ENCODE measurements at regions not wholly inside any gene's neighbourhood (a gene's known extent, or its start where the extent isn't known, plus 50 kb on each side); places are given as distances from the start of the nearest gene placed in this dataset.
A peak's percentile ranks its signal among the peaks of the same experiment; 100 is the strongest.
"Not testable (repeated sequence)": the region's sequence is repeated elsewhere in the genome, so short reads cannot be mapped to it uniquely, and the experiment has no call there.

- no peak for DNase-seq
These were observed 200.1 kb upstream of the NRG3 start for GRCh38 chr10:81674941-81675340.

- no peak for DNase-seq
These were observed 195.7 kb upstream of the NRG3 start for GRCh38 chr10:81679291-81679690.

GRCh38 chr10:81680359-81680758, 194.6 kb upstream of the NRG3 start:
- no peak for DNase-seq

GRCh38 chr10:81688459-81688858, 186.5 kb upstream of the NRG3 start:
- no peak for DNase-seq

- DNase-seq: peak; percentile 84
These were observed 178.2 kb upstream of the NRG3 start for GRCh38 chr10:81696609-81697388.

- DNase-seq: no peak
These were observed 170.4 kb upstream of the NRG3 start for GRCh38 chr10:81704596-81704995.

GRCh38 chr10:81708416-81708815, 166.6 kb upstream of the NRG3 start:
- DNase-seq: no peak

GRCh38 chr10:81708929-81709328, 166.1 kb upstream of the NRG3 start:
- DNase-seq: no peak

GRCh38 chr10:81722399-81722798, 152.6 kb upstream of the NRG3 start:
- DNase-seq: no peak

GRCh38 chr10:81724431-81724830, 150.6 kb upstream of the NRG3 start:
- DNase-seq: no peak

- no peak for DNase-seq
These were observed 149.1 kb upstream of the NRG3 start for GRCh38 chr10:81725851-81726250.

- no peak for DNase-seq
These were observed 146.3 kb upstream of the NRG3 start for GRCh38 chr10:81728692-81729091.

- DNase-seq: no peak
These were observed 144.1 kb upstream of the NRG3 start for GRCh38 chr10:81730891-81731290.

- DNase-seq: no peak
These were observed 141.5 kb upstream of the NRG3 start for GRCh38 chr10:81733542-81733941.

GRCh38 chr10:81735167-81735566, 139.8 kb upstream of the NRG3 start:
- DNase-seq: not testable (repeated sequence)

GRCh38 chr10:81759111-81759510, 115.9 kb upstream of the NRG3 start:
- DNase-seq: no peak

GRCh38 chr10:81784111-81784597, 90.8 kb upstream of the NRG3 start:
- no peak for DNase-seq

- no peak for DNase-seq
These were observed 82.3 kb upstream of the NRG3 start for GRCh38 chr10:81792729-81793128.

GRCh38 chr10:81806842-81807241, 68.2 kb upstream of the NRG3 start:
- no peak for DNase-seq

- DNase-seq: no peak
These were observed 60.2 kb upstream of the NRG3 start for GRCh38 chr10:81814842-81815241.

- peak; percentile 58 for DNase-seq
These were observed 57.3 kb upstream of the NRG3 start for GRCh38 chr10:81817596-81818170.

- no peak for DNase-seq
These were observed 54.6 kb upstream of the NRG3 start for GRCh38 chr10:81820418-81820817.
